ENCODE measurements at regions not wholly inside any gene's neighbourhood (a gene's known extent, or its start where the extent isn't known, plus 50 kb on each side); places are given as distances from the start of the nearest gene placed in this dataset.
"Not testable (repeated sequence)": the region's sequence is repeated elsewhere in the genome, so short reads cannot be mapped to it uniquely, and the experiment has no call there.

GRCh38 chr2:118469103-118469502 is 378.3 kb downstream of the EN1 start:
- DNase-seq (ENCODE audit: low spot score): no peak

GRCh38 chr2:118464546-118465265 is 376.4 kb downstream of the INSIG2 start:
- DNase-seq (ENCODE audit: low spot score): no peak

- no peak for DNase-seq (ENCODE audit: low spot score)
Observed at GRCh38 chr2:118464046-118464445, 375.8 kb downstream of the INSIG2 start.

- no peak for DNase-seq (ENCODE audit: low spot score)
Observed at GRCh38 chr2:118460425-118460824, 372.2 kb downstream of the INSIG2 start.

GRCh38 chr2:118459426-118459825 is 371.2 kb downstream of the INSIG2 start:
- DNase-seq (ENCODE audit: low spot score): no peak

GRCh38 chr2:118457951-118458350 is 369.7 kb downstream of the INSIG2 start:
- no peak for DNase-seq (ENCODE audit: low spot score)

GRCh38 chr2:118449401-118449800 is 361.1 kb downstream of the INSIG2 start:
- DNase-seq (ENCODE audit: low spot score): no peak

GRCh38 chr2:118443596-118443995 is 355.3 kb downstream of the INSIG2 start:
- DNase-seq (ENCODE audit: low spot score): peak; percentile 65

- no peak for DNase-seq (ENCODE audit: low spot score)
Observed at GRCh38 chr2:118442996-118443553, 354.8 kb downstream of the INSIG2 start.

- no peak for DNase-seq (ENCODE audit: low spot score)
Observed at GRCh38 chr2:118442046-118442445, 353.8 kb downstream of the INSIG2 start.

- DNase-seq (ENCODE audit: low spot score): no peak
Observed at GRCh38 chr2:118440404-118441098, 352.3 kb downstream of the INSIG2 start.

GRCh38 chr2:118437501-118437900 is 349.2 kb downstream of the INSIG2 start:
- no peak for DNase-seq (ENCODE audit: low spot score)

- DNase-seq (ENCODE audit: low spot score): no peak
Observed at GRCh38 chr2:118431997-118432396, 343.7 kb downstream of the INSIG2 start.

- DNase-seq (ENCODE audit: low spot score): no peak
Observed at GRCh38 chr2:118431586-118431985, 343.3 kb downstream of the INSIG2 start.

- DNase-seq (ENCODE audit: low spot score): no peak
Observed at GRCh38 chr2:118431165-118431517, 342.9 kb downstream of the INSIG2 start.

- no peak for DNase-seq (ENCODE audit: low spot score)
Observed at GRCh38 chr2:118430510-118431164, 342.4 kb downstream of the INSIG2 start.

- DNase-seq (ENCODE audit: low spot score): no peak
Observed at GRCh38 chr2:118425191-118425590, 336.9 kb downstream of the INSIG2 start.

GRCh38 chr2:118423776-118424175 is 335.5 kb downstream of the INSIG2 start:
- DNase-seq (ENCODE audit: low spot score): no peak

- DNase-seq (ENCODE audit: low spot score): no peak
Observed at GRCh38 chr2:118421648-118422047, 333.4 kb downstream of the INSIG2 start.

GRCh38 chr2:118417406-118418120 is 329.3 kb downstream of the INSIG2 start:
- DNase-seq (ENCODE audit: low spot score): no peak

GRCh38 chr2:118415186-118415585 is 326.9 kb downstream of the INSIG2 start:
- DNase-seq (ENCODE audit: low spot score): not testable (repeated sequence)

Data from H4 (cell line).